ENCODE measurements at regions not wholly inside any gene's neighbourhood (a gene's known extent, or its start where the extent isn't known, plus 50 kb on each side); places are given as distances from the start of the nearest gene placed in this dataset.

DNA sequence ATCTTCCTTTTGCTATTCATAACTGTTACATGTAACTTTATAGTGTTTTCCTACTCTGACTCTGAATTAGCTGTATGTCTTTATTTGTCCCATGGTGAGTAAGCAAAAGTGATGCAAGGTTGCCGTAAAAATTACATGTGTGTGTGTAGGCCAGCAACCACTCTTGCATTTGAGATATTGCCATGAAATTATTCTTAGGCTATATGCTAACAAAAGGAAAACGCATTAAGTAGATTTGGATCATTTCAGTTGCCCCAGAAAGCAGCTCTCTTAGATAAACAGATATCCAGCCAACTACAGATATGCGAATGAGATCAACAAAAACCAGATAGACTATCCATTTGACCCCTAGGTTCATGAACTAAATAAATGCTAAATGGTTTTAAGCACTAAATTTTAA lies 73.6 kb downstream of the CYLC2 start:
- ChIA-PET CTCF (no interaction called here), POLR2A (no interaction called here)
- no peaks in the 10 kb centered on the region for H3K27me3 ChIP-seq (ENCODE audit: control insufficient read depth in 2 of 2, insufficient read depth in 2 of 2, low read length in 2 of 2)
- H3K27me3 Mint-ChIP-seq, result no peaks in the 10 kb centered on the region
- no peak overlapping the region for H3K27ac Mint-ChIP-seq
- intact Hi-C loops (cut with micrococcal nuclease), result no loop called here
- no peaks in the 10 kb centered on the region for H3K36me3 Mint-ChIP-seq
- peaks cover 0 to 4% (median 0%) of the 10 kb centered on the region in 3 experiments for H3K9me3 ChIP-seq (ENCODE audit: control insufficient read depth in 2 of 3, low read length in 3 of 3)
- no peaks in the 10 kb centered on the region for H3K4me1 Mint-ChIP-seq
- peaks cover 0 to 9% (median 0%) of the 10 kb centered on the region in 11 donors for H3K9me3 Mint-ChIP-seq
- H3K4me1 ChIP-seq (ENCODE audit: control insufficient read depth in 2 of 2, insufficient read depth in 2 of 2, low read length in 2 of 2), result no peaks in the 10 kb centered on the region
- H3K4me3 Mint-ChIP-seq, result no peak overlapping the region
- no peaks in the 10 kb centered on the region for H3K36me3 ChIP-seq (ENCODE audit: control insufficient read depth in 2 of 3, insufficient read depth in 3 of 3, low read length in 3 of 3)
- ATAC-seq (no peak), DNase-seq (no peak)
- H3K4me3 ChIP-seq (ENCODE audit: low read length), result no peak overlapping the region
- no peak overlapping the region for H3K27ac ChIP-seq (ENCODE audit: low read depth, low read length)

DNA sequence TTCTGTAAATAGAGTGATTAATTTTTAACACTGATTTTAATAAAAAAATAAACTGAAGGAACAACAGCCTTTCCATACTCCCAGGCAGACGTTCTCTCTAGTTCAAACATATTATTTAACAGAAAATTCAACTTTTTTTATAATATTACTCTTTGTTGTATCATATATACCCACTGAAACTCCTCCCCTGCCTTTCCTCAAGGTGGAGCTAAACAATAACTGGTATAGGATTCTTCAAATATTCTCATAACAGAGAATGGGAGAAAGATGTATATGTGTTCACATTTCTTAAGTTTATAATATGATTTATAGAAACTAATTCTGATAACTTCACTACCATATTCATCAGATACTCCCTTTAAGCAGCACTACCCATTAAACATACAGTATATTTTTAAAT lies 83.4 kb downstream of the CYLC2 start:
- Mint-ChIP-seq H3K36me3 (no peaks in the 10 kb centered on the region), H3K27ac (no peak overlapping the region), H3K9me3 (peaks cover 0 to 13% (median 0%) of the 10 kb centered on the region in 11 donors), H3K4me3 (no peak overlapping the region), H3K27me3 (no peaks in the 10 kb centered on the region), H3K4me1 (no peaks in the 10 kb centered on the region)
- H3K4me3 ChIP-seq (ENCODE audit: low read length), result no peak overlapping the region
- H3K27me3 ChIP-seq (ENCODE audit: control insufficient read depth in 2 of 2, insufficient read depth in 2 of 2, low read length in 2 of 2), result no peaks in the 10 kb centered on the region
- no peaks in the 10 kb centered on the region for H3K9me3 ChIP-seq (ENCODE audit: control insufficient read depth in 2 of 3, low read length in 3 of 3)
- H3K36me3 ChIP-seq (ENCODE audit: control insufficient read depth in 2 of 3, insufficient read depth in 3 of 3, low read length in 3 of 3), result no peaks in the 10 kb centered on the region
- H3K27ac ChIP-seq (ENCODE audit: low read depth, low read length), result no peak overlapping the region
- DNase-seq, result no peak
- H3K4me1 ChIP-seq (ENCODE audit: control insufficient read depth in 2 of 2, insufficient read depth in 2 of 2, low read length in 2 of 2), result no peaks in the 10 kb centered on the region
- ATAC-seq, result no peak
- ChIA-PET POLR2A (no interaction called here), CTCF (no interaction called here)
- intact Hi-C loops (cut with micrococcal nuclease), result no loop called here

DNA sequence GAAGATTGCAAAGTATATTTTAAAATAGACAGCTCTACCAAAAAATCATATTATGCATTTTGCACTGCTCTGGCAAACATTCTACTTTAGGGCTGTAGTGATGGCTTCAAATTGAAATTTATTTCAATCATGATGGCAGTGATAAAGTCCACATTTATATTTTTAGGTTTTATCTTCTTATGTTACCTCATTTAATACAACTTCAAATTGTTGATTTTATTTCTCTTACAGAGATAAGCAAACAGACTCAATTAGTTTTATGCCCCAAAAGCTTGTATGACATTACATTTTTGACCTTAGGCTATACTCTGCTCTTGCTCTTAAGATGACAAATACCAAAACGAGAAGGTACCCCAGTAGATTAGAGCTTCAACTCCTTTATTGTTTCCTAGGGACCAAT lies 87.4 kb downstream of the CYLC2 start:
- Mint-ChIP-seq H3K4me1 (no peaks in the 10 kb centered on the region), H3K9me3 (peaks cover 0 to 14% (median 0%) of the 10 kb centered on the region in 11 donors), H3K27me3 (no peaks in the 10 kb centered on the region), H3K4me3 (no peak overlapping the region), H3K27ac (no peak overlapping the region), H3K36me3 (no peaks in the 10 kb centered on the region)
- H3K36me3 ChIP-seq (ENCODE audit: control insufficient read depth in 2 of 3, insufficient read depth in 3 of 3, low read length in 3 of 3), result no peaks in the 10 kb centered on the region
- H3K9me3 ChIP-seq (ENCODE audit: control insufficient read depth in 2 of 3, low read length in 3 of 3), result no peaks in the 10 kb centered on the region
- H3K4me3 ChIP-seq (ENCODE audit: low read length), result no peak overlapping the region
- ChIA-PET CTCF (no interaction called here), POLR2A (no interaction called here)
- ATAC-seq (no peak), DNase-seq (no peak)
- H3K27ac ChIP-seq (ENCODE audit: low read depth, low read length), result no peak overlapping the region
- intact Hi-C loops (cut with micrococcal nuclease), result no loop called here
- no peaks in the 10 kb centered on the region for H3K27me3 ChIP-seq (ENCODE audit: control insufficient read depth in 2 of 2, insufficient read depth in 2 of 2, low read length in 2 of 2)
- no peaks in the 10 kb centered on the region for H3K4me1 ChIP-seq (ENCODE audit: control insufficient read depth in 2 of 2, insufficient read depth in 2 of 2, low read length in 2 of 2)

DNA sequence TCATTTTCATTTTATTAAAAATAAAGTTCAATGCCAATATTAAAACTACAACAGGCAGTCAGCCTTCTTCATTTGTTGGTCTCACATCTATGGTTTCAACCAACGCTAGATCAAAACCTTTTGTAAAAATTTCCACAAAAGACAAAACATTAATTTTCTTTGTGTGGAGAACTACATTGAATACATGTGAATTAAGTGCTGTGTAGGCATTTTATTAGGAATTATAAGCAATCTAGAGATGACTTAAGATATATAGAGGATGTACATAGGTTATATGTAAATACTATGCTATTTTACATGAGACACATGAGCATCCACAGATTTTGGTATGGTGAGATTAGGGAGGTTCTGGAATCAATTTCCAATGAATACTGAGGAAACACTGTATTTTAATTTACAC lies 94.2 kb downstream of the CYLC2 start:
- ATAC-seq, result no peak

GRCh38 chr9:103104101-103104500 lies 109.0 kb downstream of the CYLC2 start:
- Mint-ChIP-seq H3K9me3 (peaks cover 0 to 7% (median 2%) of the 10 kb centered on the region in 11 donors), H3K36me3 (no peaks in the 10 kb centered on the region), H3K4me3 (no peak overlapping the region), H3K27ac (no peak overlapping the region), H3K4me1 (no peaks in the 10 kb centered on the region), H3K27me3 (no peaks in the 10 kb centered on the region)
- Histone ChIP-seq H3K9me3 (ENCODE audit: control insufficient read depth in 2 of 3, low read length in 3 of 3) (peaks cover 0 to 4% (median 0%) of the 10 kb centered on the region in 3 experiments), H3K4me3 (ENCODE audit: low read length) (no peak overlapping the region), H3K4me1 (ENCODE audit: control insufficient read depth in 2 of 2, insufficient read depth in 2 of 2, low read length in 2 of 2) (no peaks in the 10 kb centered on the region), H3K27me3 (ENCODE audit: control insufficient read depth in 2 of 2, insufficient read depth in 2 of 2, low read length in 2 of 2) (no peaks in the 10 kb centered on the region), H3K27ac (ENCODE audit: low read depth, low read length) (no peak overlapping the region), H3K36me3 (ENCODE audit: control insufficient read depth in 2 of 3, insufficient read depth in 3 of 3, low read length in 3 of 3) (no peaks in the 10 kb centered on the region)
- DNase-seq (no peak), ATAC-seq (no peak)
- intact Hi-C loops (cut with micrococcal nuclease), result no loop called here
- CTCF ChIA-PET, result no interaction called here
- POLR2A ChIA-PET, result no interaction called here

More for the DNA sequence above, 94.2 kb downstream of the CYLC2 start:
- Histone ChIP-seq H3K9me3 (ENCODE audit: control insufficient read depth in 2 of 3, low read length in 3 of 3) (no peaks in the 10 kb centered on the region), H3K4me1 (ENCODE audit: control insufficient read depth in 2 of 2, insufficient read depth in 2 of 2, low read length in 2 of 2) (no peaks in the 10 kb centered on the region), H3K4me3 (ENCODE audit: low read length) (no peak overlapping the region), H3K27ac (ENCODE audit: low read depth, low read length) (no peak overlapping the region), H3K36me3 (ENCODE audit: control insufficient read depth in 2 of 3, insufficient read depth in 3 of 3, low read length in 3 of 3) (no peaks in the 10 kb centered on the region), H3K27me3 (ENCODE audit: control insufficient read depth in 2 of 2, insufficient read depth in 2 of 2, low read length in 2 of 2) (no peaks in the 10 kb centered on the region)
- CTCF ChIA-PET, result no interaction called here
- H3K27me3 Mint-ChIP-seq, result no peaks in the 10 kb centered on the region
- H3K27ac Mint-ChIP-seq, result no peak overlapping the region
- H3K9me3 Mint-ChIP-seq, result peaks cover 0 to 10% (median 0%) of the 10 kb centered on the region in 11 donors
- POLR2A ChIA-PET, result no interaction called here
- H3K4me1 Mint-ChIP-seq, result no peaks in the 10 kb centered on the region
- no peaks in the 10 kb centered on the region for H3K36me3 Mint-ChIP-seq
- no peak overlapping the region for H3K4me3 Mint-ChIP-seq
- DNase-seq, result no peak
- intact Hi-C loops (cut with micrococcal nuclease), result no loop called here

DNA sequence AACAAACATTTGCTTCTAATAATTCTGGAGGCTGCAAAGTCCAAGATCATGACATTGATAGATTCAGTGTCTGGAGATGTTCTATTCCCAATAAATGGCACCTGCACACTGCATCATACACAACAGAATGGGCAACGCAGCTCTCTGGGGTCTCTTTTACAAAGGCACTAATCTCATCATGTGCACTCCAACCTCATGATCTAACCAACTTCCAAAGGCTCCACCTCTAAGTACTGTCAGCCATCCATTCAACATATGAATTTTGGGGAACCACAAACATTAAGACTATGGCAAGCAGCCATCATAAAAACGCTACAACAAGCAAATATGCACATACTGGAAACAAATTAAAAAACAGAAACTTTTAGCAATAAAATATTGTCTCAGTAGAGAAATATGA lies 121.1 kb downstream of the CYLC2 start:
- H3K27ac ChIP-seq (ENCODE audit: low read depth, low read length), result no peak overlapping the region
- H3K9me3 Mint-ChIP-seq, result peaks cover 0 to 10% (median 0%) of the 10 kb centered on the region in 11 donors
- no peaks in the 10 kb centered on the region for H3K4me1 ChIP-seq (ENCODE audit: control insufficient read depth in 2 of 2, insufficient read depth in 2 of 2, low read length in 2 of 2)
- no peak overlapping the region for H3K27ac Mint-ChIP-seq
- no peaks in the 10 kb centered on the region for H3K4me1 Mint-ChIP-seq
- DNase-seq, result no peak
- no peaks in the 10 kb centered on the region for H3K27me3 ChIP-seq (ENCODE audit: control insufficient read depth in 2 of 2, insufficient read depth in 2 of 2, low read length in 2 of 2)
- intact Hi-C loops (cut with micrococcal nuclease), result no loop called here
- CTCF ChIA-PET, result no interaction called here
- POLR2A ChIA-PET, result no interaction called here
- H3K27me3 Mint-ChIP-seq, result no peaks in the 10 kb centered on the region
- H3K9me3 ChIP-seq (ENCODE audit: control insufficient read depth in 2 of 3, low read length in 3 of 3), result no peaks in the 10 kb centered on the region
- no peak for ATAC-seq
- H3K36me3 Mint-ChIP-seq, result no peaks in the 10 kb centered on the region
- H3K4me3 ChIP-seq (ENCODE audit: low read length), result no peak overlapping the region
- H3K36me3 ChIP-seq (ENCODE audit: control insufficient read depth in 2 of 3, insufficient read depth in 3 of 3, low read length in 3 of 3), result no peaks in the 10 kb centered on the region
- H3K4me3 Mint-ChIP-seq, result no peak overlapping the region

GRCh38 chr9:103126494-103126893 lies 131.4 kb downstream of the CYLC2 start:
- POLR2A ChIA-PET, result no interaction called here
- peaks cover 5 to 42% (median 12%) of the 10 kb centered on the region in 11 donors for H3K9me3 Mint-ChIP-seq
- DNase-seq, result no peak
- no peaks in the 10 kb centered on the region for H3K36me3 ChIP-seq (ENCODE audit: control insufficient read depth in 2 of 3, insufficient read depth in 3 of 3, low read length in 3 of 3)
- H3K27ac Mint-ChIP-seq, result no peak overlapping the region
- no peak overlapping the region for H3K4me3 ChIP-seq (ENCODE audit: low read length)
- peaks cover 0 to 9% (median 0%) of the 10 kb centered on the region in 3 experiments for H3K9me3 ChIP-seq (ENCODE audit: control insufficient read depth in 2 of 3, low read length in 3 of 3)
- H3K27ac ChIP-seq (ENCODE audit: low read depth, low read length), result no peak overlapping the region
- H3K27me3 ChIP-seq (ENCODE audit: control insufficient read depth in 2 of 2, insufficient read depth in 2 of 2, low read length in 2 of 2), result no peaks in the 10 kb centered on the region
- CTCF ChIA-PET, result no interaction called here
- intact Hi-C loops (cut with micrococcal nuclease), result no loop called here
- no peaks in the 10 kb centered on the region for H3K4me1 Mint-ChIP-seq
- no peak overlapping the region for H3K4me3 Mint-ChIP-seq
- no peaks in the 10 kb centered on the region for H3K27me3 Mint-ChIP-seq
- no peaks in the 10 kb centered on the region for H3K4me1 ChIP-seq (ENCODE audit: control insufficient read depth in 2 of 2, insufficient read depth in 2 of 2, low read length in 2 of 2)
- H3K36me3 Mint-ChIP-seq, result no peaks in the 10 kb centered on the region
- no peak for ATAC-seq

Data from naive thymus-derived CD4-positive, alpha-beta T cell (primary cell).